ENCODE measurements at regions not wholly inside any gene's neighbourhood (a gene's known extent, or its start where the extent isn't known, plus 50 kb on each side); places are given as distances from the start of the nearest gene placed in this dataset.
"Not testable (repeated sequence)": the region's sequence is repeated elsewhere in the genome, so short reads cannot be mapped to it uniquely, and the experiment has no call there.

GRCh38 chr16:76801357-76801756 lies 389.6 kb upstream of the MON1B start:
- DNase-seq (ENCODE audit: low read depth), result no peak

GRCh38 chr16:76816475-76816874 lies 374.5 kb upstream of the MON1B start:
- DNase-seq (ENCODE audit: low read depth), result no peak

GRCh38 chr16:76818606-76819181 lies 372.3 kb upstream of the MON1B start:
- DNase-seq (ENCODE audit: low read depth), result no peak

GRCh38 chr16:76819226-76819916 lies 371.6 kb upstream of the MON1B start:
- no peak for DNase-seq (ENCODE audit: low read depth)

GRCh38 chr16:76824221-76824620 lies 366.8 kb upstream of the MON1B start:
- no peak for DNase-seq (ENCODE audit: low read depth)

GRCh38 chr16:76824791-76825190 lies 366.2 kb upstream of the MON1B start:
- DNase-seq (ENCODE audit: low read depth), result no peak

- DNase-seq (ENCODE audit: low read depth), result no peak
Measured at GRCh38 chr16:76835339-76835738, 355.7 kb upstream of the MON1B start.

GRCh38 chr16:76835779-76836300 lies 355.1 kb upstream of the MON1B start:
- no peak for DNase-seq (ENCODE audit: low read depth)

- no peak for DNase-seq (ENCODE audit: low read depth)
Measured at GRCh38 chr16:76837872-76838271, 353.1 kb upstream of the MON1B start.

- no peak for DNase-seq (ENCODE audit: low read depth)
Measured at GRCh38 chr16:76854234-76854633, 336.8 kb upstream of the MON1B start.

GRCh38 chr16:76856112-76856511 lies 334.9 kb upstream of the MON1B start:
- no peak for DNase-seq (ENCODE audit: low read depth)

GRCh38 chr16:76857402-76857801 lies 333.6 kb upstream of the MON1B start:
- no peak for DNase-seq (ENCODE audit: low read depth)

- DNase-seq (ENCODE audit: low read depth), result no peak
Measured at GRCh38 chr16:76862901-76863300, 328.1 kb upstream of the MON1B start.

- DNase-seq (ENCODE audit: low read depth), result no peak
Measured at GRCh38 chr16:76866994-76867393, 324.0 kb upstream of the MON1B start.

GRCh38 chr16:76875898-76876297 lies 315.1 kb upstream of the MON1B start:
- DNase-seq (ENCODE audit: low read depth), result no peak

GRCh38 chr16:76879420-76879819 lies 311.6 kb upstream of the MON1B start:
- DNase-seq (ENCODE audit: low read depth), result no peak

- not testable (repeated sequence) for DNase-seq (ENCODE audit: low read depth)
Measured at GRCh38 chr16:76880523-76880922, 310.5 kb upstream of the MON1B start.

- DNase-seq (ENCODE audit: low read depth), result no peak
Measured at GRCh38 chr16:76882105-76882504, 308.9 kb upstream of the MON1B start.

GRCh38 chr16:76883076-76883475 lies 307.9 kb upstream of the MON1B start:
- no peak for DNase-seq (ENCODE audit: low read depth)

- DNase-seq (ENCODE audit: low read depth), result no peak
Measured at GRCh38 chr16:76885776-76886537, 305.0 kb upstream of the MON1B start.

GRCh38 chr16:76897816-76898215 lies 293.2 kb upstream of the MON1B start:
- DNase-seq (ENCODE audit: low read depth), result no peak

- no peak for DNase-seq (ENCODE audit: low read depth)
Measured at GRCh38 chr16:76899767-76900166, 291.2 kb upstream of the MON1B start.
